HG03103 (cell line): ENCODE measurements at regions not wholly inside any gene's neighbourhood (a gene's known extent, or its start where the extent isn't known, plus 50 kb on each side); places are given as distances from the start of the nearest gene placed in this dataset.

ENCODE experiments used
- ATAC-seq: cut with Tn5 transposase; IDR thresholded peaks from one replicate; pipeline ENCODE4 v1.9.1; 2021; ENCODE audit warnings: low read depth; ENCODE audit not compliant: unreplicated experiment

GRCh38 chr2:12295856-12296519 lies 420.7 kb upstream of the TRIB2 start:
- no peak for ATAC-seq

GRCh38 chr2:12296915-12297314 lies 419.8 kb upstream of the TRIB2 start:
- ATAC-seq, result no peak

GRCh38 chr2:12298352-12298751 lies 418.4 kb upstream of the TRIB2 start:
- ATAC-seq, result no peak

- ATAC-seq, result no peak
Observed at GRCh38 chr2:12299431-12299830, 417.3 kb upstream of the TRIB2 start.

- no peak for ATAC-seq
Observed at GRCh38 chr2:12300019-12300602, 416.6 kb upstream of the TRIB2 start.

- ATAC-seq, result no peak
Observed at GRCh38 chr2:12300927-12301326, 415.8 kb upstream of the TRIB2 start.

- ATAC-seq, result no peak
Observed at GRCh38 chr2:12302140-12302539, 414.6 kb upstream of the TRIB2 start.

GRCh38 chr2:12302691-12303090 lies 414.0 kb upstream of the TRIB2 start:
- no peak for ATAC-seq

GRCh38 chr2:12303181-12304030 lies 413.3 kb upstream of the TRIB2 start:
- ATAC-seq, result no peak

GRCh38 chr2:12304564-12305171 lies 412.1 kb upstream of the TRIB2 start:
- no peak for ATAC-seq

- no peak for ATAC-seq
Observed at GRCh38 chr2:12305931-12306330, 410.8 kb upstream of the TRIB2 start.

GRCh38 chr2:12310399-12310798 lies 406.3 kb upstream of the TRIB2 start:
- no peak for ATAC-seq

- ATAC-seq, result no peak
Observed at GRCh38 chr2:12313445-12314126, 403.1 kb upstream of the TRIB2 start.

GRCh38 chr2:12314127-12314760 lies 402.5 kb upstream of the TRIB2 start:
- ATAC-seq, result no peak

- ATAC-seq, result no peak
Observed at GRCh38 chr2:12315224-12315623, 401.5 kb upstream of the TRIB2 start.

- ATAC-seq, result no peak
Observed at GRCh38 chr2:12316476-12316875, 400.3 kb upstream of the TRIB2 start.

- ATAC-seq, result no peak
Observed at GRCh38 chr2:12317286-12317685, 399.4 kb upstream of the TRIB2 start.

- no peak for ATAC-seq
Observed at GRCh38 chr2:12317814-12318426, 398.8 kb upstream of the TRIB2 start.

GRCh38 chr2:12318427-12319057 lies 398.2 kb upstream of the TRIB2 start:
- ATAC-seq, result no peak
